Mammary epithelial cell (primary cell): ENCODE measurements at regions not wholly inside any gene's neighbourhood (a gene's known extent, or its start where the extent isn't known, plus 50 kb on each side); places are given as distances from the start of the nearest gene placed in this dataset.

Experiments used
- EZH2 ChIP-seq: IDR thresholded peaks from 2 replicates; pipeline ENCODE4 v1.6.1; 2012; ENCODE audit warnings: low read length, inconsistent platforms, borderline replicate concordance
- TF ChIP-seq, protein P1 (sequence below), 2 donors: IDR thresholded peaks in 1 of 2; conservative IDR thresholded peaks in 1 of 2; 2 replicates each; pipeline ENCODE4 v1.5.1; 2011 to 2012; ENCODE audit warnings: inconsistent platforms in 2 of 2, low read length in 2 of 2, mild to moderate bottlenecking in 2 of 2, control low read depth in 1 of 2, low read depth in 1 of 2; ENCODE audit not compliant: insufficient read depth in 1 of 2; ENCODE audit errors: extremely low read depth in 1 of 2

DNA sequence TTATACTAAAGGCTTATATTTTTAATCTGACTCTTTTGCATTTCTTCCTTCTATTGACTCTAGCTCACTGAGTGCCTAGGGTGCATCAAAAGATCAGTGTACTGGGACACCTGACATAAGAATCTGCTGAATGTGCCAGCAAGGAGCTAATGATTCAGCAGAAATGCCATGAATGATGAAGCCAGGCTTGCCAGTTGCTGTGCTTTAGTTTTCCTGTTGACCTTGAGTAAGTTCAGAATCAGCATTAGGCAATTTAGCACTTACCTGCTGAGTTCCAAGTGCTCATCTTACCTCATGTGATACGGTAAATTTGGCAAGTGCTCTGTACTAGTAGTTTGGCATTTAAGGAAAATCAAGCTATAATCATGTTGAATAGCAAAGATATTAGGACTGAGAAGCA is 523.2 kb upstream of the B3GALT2 start:
- TF ChIP-seq, protein P1, sequence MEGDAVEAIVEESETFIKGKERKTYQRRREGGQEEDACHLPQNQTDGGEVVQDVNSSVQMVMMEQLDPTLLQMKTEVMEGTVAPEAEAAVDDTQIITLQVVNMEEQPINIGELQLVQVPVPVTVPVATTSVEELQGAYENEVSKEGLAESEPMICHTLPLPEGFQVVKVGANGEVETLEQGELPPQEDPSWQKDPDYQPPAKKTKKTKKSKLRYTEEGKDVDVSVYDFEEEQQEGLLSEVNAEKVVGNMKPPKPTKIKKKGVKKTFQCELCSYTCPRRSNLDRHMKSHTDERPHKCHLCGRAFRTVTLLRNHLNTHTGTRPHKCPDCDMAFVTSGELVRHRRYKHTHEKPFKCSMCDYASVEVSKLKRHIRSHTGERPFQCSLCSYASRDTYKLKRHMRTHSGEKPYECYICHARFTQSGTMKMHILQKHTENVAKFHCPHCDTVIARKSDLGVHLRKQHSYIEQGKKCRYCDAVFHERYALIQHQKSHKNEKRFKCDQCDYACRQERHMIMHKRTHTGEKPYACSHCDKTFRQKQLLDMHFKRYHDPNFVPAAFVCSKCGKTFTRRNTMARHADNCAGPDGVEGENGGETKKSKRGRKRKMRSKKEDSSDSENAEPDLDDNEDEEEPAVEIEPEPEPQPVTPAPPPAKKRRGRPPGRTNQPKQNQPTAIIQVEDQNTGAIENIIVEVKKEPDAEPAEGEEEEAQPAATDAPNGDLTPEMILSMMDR (conservative IDR thresholded peaks at IDR 0.05 in 1 of 2, IDR thresholded peaks at IDR 0.05 in 1 of 2; ENCODE audit: extremely low read depth in 1 of 2, insufficient read depth in 1 of 2, low read depth in 1 of 2, low read length in 2 of 2), result no peak
- no peak for TF ChIP-seq EZH2
